Suprapubic skin (tissue), 4 donors: ENCODE measurements at regions not wholly inside any gene's neighbourhood (a gene's known extent, or its start where the extent isn't known, plus 50 kb on each side); places are given as distances from the start of the nearest gene placed in this dataset.

Source experiments
- DNase-seq, 2 donors: peaks; one replicate each; pipeline ENCODE4 v3.0.0-alpha.2; 2019; ENCODE audit warnings: low spot score in 2 of 2
- H3K27ac ChIP-seq: fragments of 200-600 bp; sonication (generic); one replicate; pipeline ENCODE4 v1.5.1; 2019
- H3K27me3 ChIP-seq: fragments of 200-600 bp; sonication (generic); one replicate; pipeline ENCODE4 v1.5.1; 2019
- H3K36me3 ChIP-seq: fragments of 200-600 bp; sonication (generic); one replicate; pipeline ENCODE4 v1.5.1; 2019
- H3K4me1 ChIP-seq: fragments of 200-600 bp; sonication (generic); one replicate; pipeline ENCODE4 v1.5.1; 2019
- H3K4me3 ChIP-seq: fragments of 200-600 bp; sonication (generic); one replicate; pipeline ENCODE4 v1.5.1; 2019; ENCODE audit warnings: mild to moderate bottlenecking
- H3K9me3 ChIP-seq: fragments of 200-600 bp; sonication (generic); one replicate; pipeline ENCODE4 v1.5.1; 2019
- EP300 ChIP-seq: sonication (generic); formaldehyde crosslinking; IDR thresholded peaks from one replicate; pipeline ENCODE4 v1.6.1; 2017; ENCODE audit warnings: antibody characterized with exemption
- POLR2A ChIP-seq, 2 donors: fragments of 450-650 bp; IDR thresholded peaks; one replicate each; pipeline ENCODE4 v1.6.1; 2017; ENCODE audit warnings: antibody characterized with exemption in 2 of 2, mild to moderate bottlenecking in 2 of 2, moderate library complexity in 2 of 2
- POLR2AphosphoS5 ChIP-seq, 3 donors: sonication (generic); formaldehyde crosslinking; IDR thresholded peaks; one replicate each; pipeline ENCODE4 v1.6.1; 2017; ENCODE audit warnings: antibody characterized with exemption in 3 of 3
- WGBS: methylation state at CpG from one replicate; pipeline ENCODE4 v1.1.5; 2018; 5-methylcytosine and 5-hydroxymethylcytosine counted together
- TF ChIP-seq, protein P1 (sequence below), 2 donors: fragments of 200-600 bp in 1 of 2; fragments of 450-650 bp in 1 of 2; sonication (generic) in 1 of 2; IDR thresholded peaks; one replicate each; pipeline ENCODE4 v1.5.1; 2016 to 2019; ENCODE audit warnings: antibody characterized with exemption in 2 of 2, mild to moderate bottlenecking in 1 of 2, moderate library complexity in 1 of 2

DNA sequence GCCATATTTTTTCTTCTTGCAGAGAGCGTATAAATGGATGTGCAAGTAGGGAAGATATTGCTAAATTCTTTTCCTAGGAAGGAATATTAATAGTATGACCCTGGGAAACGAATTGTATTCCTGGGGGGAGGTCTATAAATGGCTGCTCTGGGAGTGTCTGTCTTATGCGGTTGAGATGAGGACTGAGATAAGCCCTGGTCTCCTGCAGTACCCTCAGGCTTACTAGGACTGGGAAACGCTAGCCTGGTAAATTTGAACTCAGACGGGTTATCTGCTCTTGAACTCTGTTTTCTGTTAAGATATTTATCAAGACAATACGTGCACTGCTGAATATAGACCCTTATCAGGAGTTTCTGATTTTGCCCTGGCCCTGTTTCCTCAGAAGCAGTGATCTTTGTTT, 1126.4 kb upstream of the C9orf72 start:
- 77% methylated on average over 6 of the region's 6 CpGs for WGBS
- no peak overlapping the region for H3K4me3 ChIP-seq
- H3K9me3 ChIP-seq = peaks cover 10% of the 10 kb centered on the region
- no peaks in the 10 kb centered on the region for H3K4me1 ChIP-seq
- DNase-seq = no peak
- H3K36me3 ChIP-seq = no peaks in the 10 kb centered on the region
- no peak overlapping the region for H3K27ac ChIP-seq
- TF ChIP-seq EP300 = no peak
- TF ChIP-seq POLR2AphosphoS5 (IDR thresholded peaks at IDR 0.05) = no peak
- no peak for TF ChIP-seq POLR2A (IDR thresholded peaks at IDR 0.05)
- TF ChIP-seq, protein P1, sequence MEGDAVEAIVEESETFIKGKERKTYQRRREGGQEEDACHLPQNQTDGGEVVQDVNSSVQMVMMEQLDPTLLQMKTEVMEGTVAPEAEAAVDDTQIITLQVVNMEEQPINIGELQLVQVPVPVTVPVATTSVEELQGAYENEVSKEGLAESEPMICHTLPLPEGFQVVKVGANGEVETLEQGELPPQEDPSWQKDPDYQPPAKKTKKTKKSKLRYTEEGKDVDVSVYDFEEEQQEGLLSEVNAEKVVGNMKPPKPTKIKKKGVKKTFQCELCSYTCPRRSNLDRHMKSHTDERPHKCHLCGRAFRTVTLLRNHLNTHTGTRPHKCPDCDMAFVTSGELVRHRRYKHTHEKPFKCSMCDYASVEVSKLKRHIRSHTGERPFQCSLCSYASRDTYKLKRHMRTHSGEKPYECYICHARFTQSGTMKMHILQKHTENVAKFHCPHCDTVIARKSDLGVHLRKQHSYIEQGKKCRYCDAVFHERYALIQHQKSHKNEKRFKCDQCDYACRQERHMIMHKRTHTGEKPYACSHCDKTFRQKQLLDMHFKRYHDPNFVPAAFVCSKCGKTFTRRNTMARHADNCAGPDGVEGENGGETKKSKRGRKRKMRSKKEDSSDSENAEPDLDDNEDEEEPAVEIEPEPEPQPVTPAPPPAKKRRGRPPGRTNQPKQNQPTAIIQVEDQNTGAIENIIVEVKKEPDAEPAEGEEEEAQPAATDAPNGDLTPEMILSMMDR (IDR thresholded peaks at IDR 0.05) = no peak
- no peaks in the 10 kb centered on the region for H3K27me3 ChIP-seq

DNA sequence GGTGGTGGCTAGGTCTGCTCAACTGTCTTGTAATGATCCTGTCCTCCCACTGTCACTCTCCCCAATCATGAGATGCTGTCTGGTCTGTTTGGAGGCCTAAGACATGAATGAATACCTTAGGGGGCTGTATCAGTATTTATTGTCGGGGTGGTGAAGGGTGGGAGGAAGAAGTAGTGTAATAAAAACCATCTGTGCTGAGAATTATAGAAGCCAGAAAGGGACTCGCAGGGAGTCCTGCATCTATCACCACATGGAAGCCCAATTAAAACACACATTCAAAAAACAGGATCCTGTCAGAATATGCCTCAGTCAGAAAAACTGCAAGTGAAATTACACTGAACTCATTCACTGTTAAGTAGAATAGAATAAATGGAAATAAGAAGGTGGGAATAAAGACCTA, 1134.3 kb upstream of the C9orf72 start:
- WGBS = 46% methylated on average over 2 of the region's 2 CpGs
- H3K36me3 ChIP-seq = no peaks in the 10 kb centered on the region
- H3K9me3 ChIP-seq = no peaks in the 10 kb centered on the region
- TF ChIP-seq POLR2AphosphoS5 (IDR thresholded peaks at IDR 0.05) (no peak), EP300 (no peak), POLR2A (IDR thresholded peaks at IDR 0.05) (no peak)
- TF ChIP-seq, protein P1 (IDR thresholded peaks at IDR 0.05) = no peak
- no peaks in the 10 kb centered on the region for H3K27me3 ChIP-seq
- H3K4me3 ChIP-seq = no peak overlapping the region
- DNase-seq = no peak
- no peaks in the 10 kb centered on the region for H3K4me1 ChIP-seq
- no peak overlapping the region for H3K27ac ChIP-seq

GRCh38 chr9:28714188-28714587, 1140.9 kb upstream of the C9orf72 start:
- Histone ChIP-seq H3K9me3 (no peaks in the 10 kb centered on the region), H3K27me3 (no peaks in the 10 kb centered on the region), H3K4me1 (no peaks in the 10 kb centered on the region), H3K27ac (no peak overlapping the region), H3K4me3 (no peak overlapping the region), H3K36me3 (no peaks in the 10 kb centered on the region)
- TF ChIP-seq, protein P1 (IDR thresholded peaks at IDR 0.05) = no peak
- TF ChIP-seq EP300 = no peak
- TF ChIP-seq POLR2A (IDR thresholded peaks at IDR 0.05) = no peak
- no peak for TF ChIP-seq POLR2AphosphoS5 (IDR thresholded peaks at IDR 0.05)
- DNase-seq = no peak
- 90% methylated on average over 3 of the region's 3 CpGs for WGBS

DNA sequence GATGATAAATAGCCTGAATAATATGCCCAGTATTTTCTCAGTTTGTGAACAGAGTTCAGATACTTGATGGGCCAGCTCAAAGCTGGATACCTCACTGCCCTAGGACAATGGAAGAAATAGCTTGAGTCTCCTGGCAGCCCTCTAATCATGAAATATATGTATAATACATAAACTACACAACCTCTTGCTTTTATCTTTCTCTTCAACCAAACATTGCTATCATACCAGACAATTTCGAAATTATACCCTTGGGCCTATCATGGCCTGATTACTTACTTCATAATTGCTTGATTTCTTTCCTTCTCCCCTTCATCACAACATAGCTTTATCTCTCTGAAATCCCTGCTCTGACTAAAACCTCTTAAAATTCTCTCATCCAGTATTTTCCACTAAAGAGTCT, 1144.9 kb upstream of the C9orf72 start:
- Histone ChIP-seq H3K27me3 (no peaks in the 10 kb centered on the region), H3K4me1 (no peaks in the 10 kb centered on the region), H3K27ac (no peak overlapping the region), H3K36me3 (no peaks in the 10 kb centered on the region), H3K4me3 (no peak overlapping the region), H3K9me3 (no peaks in the 10 kb centered on the region)
- DNase-seq = no peak
- TF ChIP-seq POLR2A (IDR thresholded peaks at IDR 0.05) (no peak), EP300 (no peak), POLR2AphosphoS5 (IDR thresholded peaks at IDR 0.05) (no peak)
- TF ChIP-seq, protein P1 (IDR thresholded peaks at IDR 0.05) = no peak
- WGBS = 44% methylated on average over 1 of the region's 1 CpG

DNA sequence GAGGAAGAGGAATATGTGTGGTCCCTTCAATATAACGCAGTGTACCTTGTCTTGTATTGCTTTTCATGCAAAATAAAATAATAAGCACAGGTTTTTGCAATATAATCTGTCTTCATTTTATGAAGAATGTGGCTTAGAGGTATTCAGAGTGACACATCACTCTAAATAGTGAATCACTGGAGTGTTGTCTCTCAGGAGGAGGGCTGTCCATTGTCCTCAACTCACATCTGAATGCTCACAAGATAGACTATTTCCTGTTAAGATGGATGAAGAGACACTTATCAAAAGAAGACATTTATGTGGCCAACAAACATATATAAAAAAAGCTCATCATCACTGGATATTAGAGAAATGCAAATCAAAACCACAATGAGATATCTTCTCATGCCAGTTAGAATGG, 1147.5 kb upstream of the C9orf72 start:
- Histone ChIP-seq H3K27ac (no peak overlapping the region), H3K4me1 (no peaks in the 10 kb centered on the region), H3K27me3 (no peaks in the 10 kb centered on the region), H3K4me3 (no peak overlapping the region), H3K9me3 (no peaks in the 10 kb centered on the region), H3K36me3 (no peaks in the 10 kb centered on the region)
- DNase-seq = no peak
- WGBS = 87% methylated on average over 1 of the region's 1 CpG
- TF ChIP-seq POLR2AphosphoS5 (IDR thresholded peaks at IDR 0.05) = no peak

GRCh38 chr9:28730111-28730510, 1156.8 kb upstream of the C9orf72 start:
- H3K4me3 ChIP-seq = no peak overlapping the region
- DNase-seq = no peak
- TF ChIP-seq EP300 (no peak), POLR2A (IDR thresholded peaks at IDR 0.05) (no peak), POLR2AphosphoS5 (IDR thresholded peaks at IDR 0.05) (no peak)
- TF ChIP-seq, protein P1 (IDR thresholded peaks at IDR 0.05) = no peak
- H3K9me3 ChIP-seq = no peaks in the 10 kb centered on the region
- no peaks in the 10 kb centered on the region for H3K4me1 ChIP-seq
- H3K27me3 ChIP-seq = no peaks in the 10 kb centered on the region
- no peaks in the 10 kb centered on the region for H3K36me3 ChIP-seq
- H3K27ac ChIP-seq = no peak overlapping the region
- 24% methylated on average over 2 of the region's 2 CpGs for WGBS
